Uterus (tissue), 3 donors: ENCODE measurements at regions not wholly inside any gene's neighbourhood (a gene's known extent, or its start where the extent isn't known, plus 50 kb on each side); places are given as distances from the start of the nearest gene placed in this dataset.

Experiments
- DNase-seq, 2 donors: peaks; one replicate each; pipeline ENCODE4 v3.0.0-alpha.2; 2019 to 2020
- H3K27ac ChIP-seq, 2 donors: fragments of 200-600 bp; sonication (generic); 1 replicate in 1 of 2; 2 replicates in 1 of 2; pipeline ENCODE4 v1.5.1; 2016 to 2018
- H3K27me3 ChIP-seq, 2 donors: fragments of 200-600 bp; sonication (generic); one replicate each; pipeline ENCODE4 v1.5.1; 2018 to 2019; ENCODE audit warnings: control low read depth in 1 of 2
- H3K36me3 ChIP-seq, 2 donors: fragments of 200-600 bp; sonication (generic); one replicate each; pipeline ENCODE4 v1.5.1; 2019; ENCODE audit warnings: control low read depth in 1 of 2
- H3K4me1 ChIP-seq, 2 donors: fragments of 200-600 bp; sonication (generic); one replicate each; pipeline ENCODE4 v1.5.1; 2018 to 2019; ENCODE audit warnings: control low read depth in 1 of 2
- H3K4me3 ChIP-seq, 2 donors: fragments of 200-600 bp; sonication (generic); 1 replicate in 1 of 2; 2 replicates in 1 of 2; pipeline ENCODE4 v1.5.1; 2018 to 2019; ENCODE audit warnings: mild to moderate bottlenecking in 1 of 2
- H3K9me3 ChIP-seq, 2 donors: fragments of 200-600 bp; sonication (generic); one replicate each; pipeline ENCODE4 v1.5.1; 2019; ENCODE audit warnings: control low read depth in 1 of 2
- CTCF ChIP-seq, 4 experiments: fragments of 200-600 bp in 2 of 4; fragments of 450-650 bp in 2 of 4; sonication (generic) in 2 of 4; IDR thresholded peaks; one replicate each; pipeline ENCODE4 v1.5.1; 2016 to 2019; ENCODE audit warnings: antibody characterized with exemption in 4 of 4, mild to moderate bottlenecking in 2 of 4, moderate library complexity in 1 of 4
- POLR2A ChIP-seq, 2 donors: fragments of 450-650 bp; IDR thresholded peaks; one replicate each; pipeline ENCODE4 v1.6.1; 2016; ENCODE audit warnings: antibody characterized with exemption in 2 of 2, mild to moderate bottlenecking in 1 of 2, moderate library complexity in 1 of 2
- intact Hi-C: fragments of 100-400 bp; cut with DNase I; formaldehyde crosslinking; loops from one replicate; pipeline ENCODE4 v1.15.1; 2023; ENCODE audit warnings: low total_unique reads
- donor health status: DM: yes; HTN: yes; CAD: no.

DNA sequence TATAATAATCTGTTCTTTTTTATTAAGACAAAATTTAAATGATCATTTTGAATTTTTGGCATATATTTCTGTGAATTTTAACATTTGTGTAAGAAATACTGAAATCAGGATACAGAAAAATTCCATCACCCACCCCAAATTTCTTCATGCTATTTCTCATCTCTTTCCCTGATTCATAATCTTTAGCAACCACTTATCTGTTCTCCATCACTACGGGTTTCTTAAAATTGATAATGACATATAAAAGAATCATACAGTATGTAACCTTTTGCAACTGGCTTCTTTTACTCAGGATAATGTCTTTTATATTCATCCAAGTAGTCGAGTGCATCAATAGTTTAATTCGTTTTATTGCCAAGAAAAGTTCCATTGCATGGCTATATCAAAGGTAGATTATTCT is 1627.0 kb downstream of the PCDH9 start:
- Histone ChIP-seq H3K4me1 (no peaks in the 10 kb centered on the region), H3K27ac (no peak overlapping the region), H3K36me3 (no peaks in the 10 kb centered on the region), H3K9me3 (no peaks in the 10 kb centered on the region), H3K4me3 (no peak overlapping the region), H3K27me3 (no peaks in the 10 kb centered on the region)
- intact Hi-C loops = no loop called here
- TF ChIP-seq POLR2A (IDR thresholded peaks at IDR 0.05) (no peak), CTCF (IDR thresholded peaks at IDR 0.05) (no peak)
- DNase-seq = no peak

DNA sequence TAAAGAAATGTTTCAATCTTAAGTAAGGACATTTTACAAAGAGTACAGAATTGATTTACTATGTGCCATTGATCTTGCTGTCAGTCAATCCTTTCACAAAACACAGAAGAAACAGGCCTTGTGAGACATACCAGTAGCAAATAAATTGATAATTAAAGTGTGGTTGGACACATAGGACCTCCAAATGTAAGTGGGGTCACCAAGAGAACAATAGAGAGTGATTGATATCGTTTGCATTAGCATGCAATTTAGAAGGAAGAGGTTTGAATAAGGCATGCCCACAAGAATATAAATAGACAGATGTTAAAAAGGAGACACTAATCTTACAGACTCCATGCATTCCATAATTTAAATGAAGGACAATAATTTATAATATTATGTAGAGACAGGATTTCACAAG is 1628.3 kb downstream of the PCDH9 start:
- H3K4me3 ChIP-seq = no peak overlapping the region
- H3K36me3 ChIP-seq = no peaks in the 10 kb centered on the region
- H3K4me1 ChIP-seq = no peaks in the 10 kb centered on the region
- no peak overlapping the region for H3K27ac ChIP-seq
- no peak for TF ChIP-seq POLR2A (IDR thresholded peaks at IDR 0.05)
- TF ChIP-seq CTCF (IDR thresholded peaks at IDR 0.05) = no peak
- H3K9me3 ChIP-seq = no peaks in the 10 kb centered on the region
- intact Hi-C loops = no loop called here
- H3K27me3 ChIP-seq = no peaks in the 10 kb centered on the region
- no peak for DNase-seq

DNA sequence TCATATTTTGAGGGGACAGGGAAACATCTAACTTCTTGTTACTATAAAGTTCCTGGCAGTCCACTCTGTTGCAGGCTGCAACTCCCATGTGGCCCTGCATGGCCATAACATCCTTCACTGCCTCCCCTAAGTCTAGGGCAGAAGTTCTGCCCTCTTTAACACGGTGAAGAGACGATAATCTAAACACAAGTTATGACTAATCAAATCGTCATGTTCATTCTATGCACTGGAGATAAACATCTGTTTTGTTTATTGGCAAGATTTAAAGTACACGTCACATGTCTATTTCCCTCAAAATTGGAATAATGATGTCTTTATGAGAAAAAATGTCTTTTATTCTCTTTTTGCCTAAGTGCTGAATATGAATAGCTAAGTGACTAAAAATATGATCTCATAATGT is 1629.4 kb downstream of the PCDH9 start:
- no peak overlapping the region for H3K4me3 ChIP-seq
- H3K27me3 ChIP-seq = no peaks in the 10 kb centered on the region
- H3K9me3 ChIP-seq = no peaks in the 10 kb centered on the region
- intact Hi-C loops = no loop called here
- no peak for TF ChIP-seq CTCF (IDR thresholded peaks at IDR 0.05)
- TF ChIP-seq POLR2A (IDR thresholded peaks at IDR 0.05) = no peak
- H3K36me3 ChIP-seq = no peaks in the 10 kb centered on the region
- no peak for DNase-seq
- no peaks in the 10 kb centered on the region for H3K4me1 ChIP-seq
- no peak overlapping the region for H3K27ac ChIP-seq

DNA sequence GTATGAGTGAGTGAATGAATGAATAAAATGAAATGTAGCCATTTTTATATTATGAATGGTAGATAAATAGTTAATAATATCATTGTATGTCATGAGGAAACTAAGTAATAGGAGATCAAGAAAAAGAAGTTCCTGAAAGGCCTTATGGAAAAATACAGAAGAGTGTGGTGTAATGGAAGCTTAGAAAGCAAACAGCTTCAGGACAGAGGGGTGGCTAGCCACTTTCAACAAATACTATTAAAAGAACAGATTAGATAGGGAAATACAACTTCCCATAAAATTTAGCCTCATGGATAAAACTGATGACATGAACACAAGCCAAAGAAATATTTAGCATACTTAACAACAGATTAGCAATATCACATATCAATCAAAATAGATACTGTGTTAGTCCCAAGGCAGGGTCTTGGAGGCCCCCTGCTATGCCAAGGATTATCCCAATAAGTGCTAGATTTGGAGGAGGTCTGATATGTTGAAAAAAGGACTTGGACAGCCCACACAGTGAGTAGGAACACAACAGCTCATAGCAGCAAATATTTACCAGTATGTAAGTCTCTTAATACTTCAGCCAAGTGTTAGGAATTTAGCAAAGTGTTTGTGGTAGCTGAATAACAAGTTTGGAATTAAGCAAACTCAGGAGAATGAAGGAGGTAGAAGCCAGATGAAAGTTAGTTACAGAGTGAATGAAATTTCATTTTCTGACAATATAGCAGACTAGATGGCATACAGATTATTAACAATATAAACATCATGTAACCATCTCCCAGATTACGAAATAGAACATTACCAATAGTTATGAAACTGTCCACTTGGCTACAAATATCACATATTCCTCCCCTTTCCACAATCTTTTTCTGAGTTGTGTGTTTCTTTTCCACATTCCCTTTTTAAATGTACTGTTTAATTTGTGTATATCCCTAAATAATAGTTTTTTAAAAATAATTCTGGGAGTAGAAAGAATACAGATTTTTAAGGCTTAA is 1632.0 kb downstream of the PCDH9 start:
- no peak for DNase-seq
- H3K27ac ChIP-seq = no peak overlapping the region
- intact Hi-C loops = no loop called here

More for the DNA sequence above, 1632.0 kb downstream of the PCDH9 start:
- H3K4me3 ChIP-seq = no peak overlapping the region
- no peaks in the 10 kb centered on the region for H3K36me3 ChIP-seq
- TF ChIP-seq CTCF (IDR thresholded peaks at IDR 0.05) (no peak), POLR2A (IDR thresholded peaks at IDR 0.05) (no peak)
- no peaks in the 10 kb centered on the region for H3K27me3 ChIP-seq
- no peaks in the 10 kb centered on the region for H3K4me1 ChIP-seq
- no peaks in the 10 kb centered on the region for H3K9me3 ChIP-seq
